ENCODE measurements at regions not wholly inside any gene's neighbourhood (a gene's known extent, or its start where the extent isn't known, plus 50 kb on each side); places are given as distances from the start of the nearest gene placed in this dataset.

DNA sequence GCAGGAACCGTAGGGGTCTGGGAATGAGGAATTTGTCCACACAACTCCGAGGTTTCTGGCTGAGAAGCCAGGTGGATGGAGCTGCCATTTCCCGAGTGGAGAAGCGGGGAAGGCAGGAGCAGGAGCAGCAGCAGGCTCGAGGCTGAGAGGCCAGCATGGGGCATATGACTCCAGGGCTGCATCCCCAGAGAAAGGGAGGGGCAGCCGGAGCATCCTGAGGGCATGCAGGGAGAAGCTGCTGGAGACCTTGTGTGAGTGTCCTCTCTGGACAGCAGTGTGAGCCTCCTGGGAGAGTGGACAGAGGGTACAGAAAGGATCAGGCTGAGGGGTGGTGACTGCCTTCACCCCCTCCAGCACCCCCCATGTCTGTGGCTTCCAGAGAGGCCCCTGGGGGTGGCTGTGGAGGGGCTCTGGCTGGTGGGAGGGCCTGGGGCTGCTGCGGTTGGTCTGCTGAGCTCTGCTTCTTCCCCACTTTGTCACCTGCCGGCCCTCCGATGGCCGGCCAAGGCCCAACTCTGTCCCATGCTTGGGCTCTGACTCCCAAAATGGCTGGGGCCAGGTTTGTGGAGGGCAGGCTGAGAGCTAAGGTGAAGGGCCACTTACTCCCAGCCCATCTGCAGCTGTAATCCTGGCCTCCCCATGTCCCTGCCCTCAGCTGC lies 633.1 kb downstream of the MATN1 start:
- no peak for TF ChIP-seq SIN3A (IDR thresholded peaks at IDR 0.05; ENCODE audit: borderline replicate concordance, insufficient read depth, low read length)
- no peak for TF ChIP-seq REST (IDR thresholded peaks at IDR 0.05; ENCODE audit: insufficient read depth in 1 of 2, low read depth in 2 of 2, low read length in 2 of 2)

Measured in PFSK-1 (cell line).